A673 (cell line): ENCODE measurements at regions not wholly inside any gene's neighbourhood (a gene's known extent, or its start where the extent isn't known, plus 50 kb on each side); places are given as distances from the start of the nearest gene placed in this dataset.

Experiments used
- BruUV-seq: library from RNA; stranded (reverse); fragments of 400-500 nt; replicated peaks from 2 replicates; lab custom pipeline; 2021; lab: Mats Ljungman, UMichigan
- CTCF ChIA-PET: fragments of 300-600 bp; sonication (Branson Sonifier 250); formaldehyde crosslinking; loops from one replicate; lab custom pipeline; 2022; ENCODE audit warnings: antibody characterized with exemption; lab: Charles Lee
- POLR2A ChIA-PET: fragments of 300-600 bp; sonication (Branson Sonifier 250); formaldehyde crosslinking; loops from one replicate; lab custom pipeline; 2022; ENCODE audit warnings: antibody characterized with exemption; ENCODE audit not compliant: low non-redundant PET; lab: Charles Lee
- DNase-seq: peaks from one replicate; pipeline ENCODE4 v3.0.0-alpha.2; 2015; ENCODE audit warnings: low spot score
- H3K27ac ChIP-seq: fragments of 200-600 bp; sonication (generic); 2 replicates; pipeline ENCODE4 v1.5.1; 2016; ENCODE audit warnings: mixed run types, low read depth, mild to moderate bottlenecking, mixed read lengths, antibody characterized with exemption, low read length; ENCODE audit not compliant: poor library complexity, severe bottlenecking
- H3K27me3 ChIP-seq: fragments of 200-600 bp; sonication (generic); replicated peaks from 2 replicates; pipeline ENCODE4 v1.6.1; 2017; ENCODE audit warnings: mixed run types, low read depth, mild to moderate bottlenecking, mixed read lengths, antibody characterized with exemption, low read length; ENCODE audit not compliant: insufficient read depth, poor library complexity
- H3K36me3 ChIP-seq: fragments of 200-600 bp; sonication (generic); 2 replicates; pipeline ENCODE4 v1.6.1; 2016; ENCODE audit warnings: mixed run types, mild to moderate bottlenecking, mixed read lengths, antibody characterized with exemption, low read length; ENCODE audit not compliant: insufficient read depth, poor library complexity, severe bottlenecking
- H3K4me1 ChIP-seq: fragments of 200-600 bp; sonication (generic); 2 replicates; pipeline ENCODE4 v1.6.1; 2017; ENCODE audit warnings: mixed run types, mild to moderate bottlenecking, mixed read lengths, antibody characterized with exemption, low read length; ENCODE audit not compliant: insufficient read depth, poor library complexity, severe bottlenecking
- H3K4me3 ChIP-seq: fragments of 200-600 bp; sonication (generic); 2 replicates; pipeline ENCODE4 v1.5.1; 2016; ENCODE audit warnings: low read depth, mixed run types, mild to moderate bottlenecking, mixed read lengths, low read length; ENCODE audit not compliant: poor library complexity, severe bottlenecking
- H3K9me3 ChIP-seq: fragments of 200-600 bp; sonication (generic); 2 replicates; pipeline ENCODE4 v1.6.1; 2016; ENCODE audit warnings: mixed run types, low read depth, mild to moderate bottlenecking, mixed read lengths, antibody characterized with exemption, low read length; ENCODE audit not compliant: poor library complexity, severe bottlenecking
- EZH2 ChIP-seq: fragments of 200-600 bp; sonication (generic); IDR thresholded peaks from 2 replicates; pipeline ENCODE4 v1.6.1; 2017; ENCODE audit warnings: borderline replicate concordance, low read depth, mild to moderate bottlenecking, mixed read lengths, antibody characterized with exemption, low read length; ENCODE audit not compliant: poor library complexity, severe bottlenecking
- intact Hi-C: fragments of 100-400 bp; cut with micrococcal nuclease; formaldehyde crosslinking; loops from one replicate; pipeline ENCODE4 v1.10.0; 2022; ENCODE audit not compliant: unreplicated experiment
- TF ChIP-seq, protein P1 (sequence below): fragments of 300-800, 200-600 bp; sonication (generic); conservative IDR thresholded peaks from 2 replicates; pipeline ENCODE4 v1.5.1; 2017; ENCODE audit warnings: low read depth, mild to moderate bottlenecking, antibody characterized with exemption, low read length, moderate library complexity, mixed read lengths

DNA sequence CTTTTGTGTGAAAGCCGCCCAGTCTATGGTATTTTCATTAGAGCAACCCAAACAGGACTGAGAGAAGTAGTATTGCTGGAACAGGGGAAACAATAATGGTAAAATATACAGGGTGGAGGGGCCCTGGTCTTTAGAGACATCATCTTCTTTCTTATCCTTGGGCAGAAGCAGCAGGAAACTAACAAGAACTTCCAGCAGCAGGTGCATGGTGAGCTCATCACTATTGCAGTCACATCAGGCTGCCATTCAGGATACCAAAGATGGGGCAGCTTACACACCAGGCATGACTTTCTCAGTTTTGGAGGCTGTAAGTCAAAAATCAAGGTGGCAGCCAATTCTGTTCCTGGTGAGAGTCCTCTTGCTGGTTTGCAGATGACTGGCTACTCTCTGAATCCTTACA, 478.3 kb upstream of the RUNX1 start:
- Histone ChIP-seq H3K4me1 (no peaks in the 10 kb centered on the region), H3K27ac (no peak overlapping the region), H3K27me3 (peaks cover 12% of the 10 kb centered on the region), H3K9me3 (no peaks in the 10 kb centered on the region), H3K36me3 (no peaks in the 10 kb centered on the region), H3K4me3 (no peak overlapping the region)
- TF ChIP-seq, protein P1, sequence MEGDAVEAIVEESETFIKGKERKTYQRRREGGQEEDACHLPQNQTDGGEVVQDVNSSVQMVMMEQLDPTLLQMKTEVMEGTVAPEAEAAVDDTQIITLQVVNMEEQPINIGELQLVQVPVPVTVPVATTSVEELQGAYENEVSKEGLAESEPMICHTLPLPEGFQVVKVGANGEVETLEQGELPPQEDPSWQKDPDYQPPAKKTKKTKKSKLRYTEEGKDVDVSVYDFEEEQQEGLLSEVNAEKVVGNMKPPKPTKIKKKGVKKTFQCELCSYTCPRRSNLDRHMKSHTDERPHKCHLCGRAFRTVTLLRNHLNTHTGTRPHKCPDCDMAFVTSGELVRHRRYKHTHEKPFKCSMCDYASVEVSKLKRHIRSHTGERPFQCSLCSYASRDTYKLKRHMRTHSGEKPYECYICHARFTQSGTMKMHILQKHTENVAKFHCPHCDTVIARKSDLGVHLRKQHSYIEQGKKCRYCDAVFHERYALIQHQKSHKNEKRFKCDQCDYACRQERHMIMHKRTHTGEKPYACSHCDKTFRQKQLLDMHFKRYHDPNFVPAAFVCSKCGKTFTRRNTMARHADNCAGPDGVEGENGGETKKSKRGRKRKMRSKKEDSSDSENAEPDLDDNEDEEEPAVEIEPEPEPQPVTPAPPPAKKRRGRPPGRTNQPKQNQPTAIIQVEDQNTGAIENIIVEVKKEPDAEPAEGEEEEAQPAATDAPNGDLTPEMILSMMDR = no peak
- TF ChIP-seq EZH2 = no peak
- intact Hi-C loops = no loop called here
- ChIA-PET POLR2A (no interaction called here), CTCF (no interaction called here)
- no TSS peak for BruUV-seq
- DNase-seq = no peak

- TF ChIP-seq, protein P1 = no peak
- TF ChIP-seq EZH2 = no peak
- no peak overlapping the region for H3K27ac ChIP-seq
- no peaks in the 10 kb centered on the region for H3K4me1 ChIP-seq
- BruUV-seq = no TSS peak
- peaks cover 11% of the 10 kb centered on the region for H3K27me3 ChIP-seq
- ChIA-PET POLR2A (no interaction called here), CTCF (no interaction called here)
- no peak overlapping the region for H3K4me3 ChIP-seq
- intact Hi-C loops = no loop called here
- DNase-seq = no peak
- no peaks in the 10 kb centered on the region for H3K9me3 ChIP-seq
- no peaks in the 10 kb centered on the region for H3K36me3 ChIP-seq
Measured at GRCh38 chr21:35525443-35525842, 476.3 kb upstream of the RUNX1 start.

- TF ChIP-seq EZH2 = no peak
- TF ChIP-seq, protein P1 = no peak
- BruUV-seq = no TSS peak
- H3K4me1 ChIP-seq = no peaks in the 10 kb centered on the region
- H3K4me3 ChIP-seq = no peak overlapping the region
- ChIA-PET POLR2A (no interaction called here), CTCF (no interaction called here)
- no peaks in the 10 kb centered on the region for H3K36me3 ChIP-seq
- H3K27ac ChIP-seq = no peak overlapping the region
- no peaks in the 10 kb centered on the region for H3K27me3 ChIP-seq
- intact Hi-C loops = no loop called here
- no peaks in the 10 kb centered on the region for H3K9me3 ChIP-seq
- no peak for DNase-seq
Measured at GRCh38 chr21:35521852-35522505, 472.9 kb upstream of the RUNX1 start.
